GM19023 (cell line): ENCODE measurements at regions not wholly inside any gene's neighbourhood (a gene's known extent, or its start where the extent isn't known, plus 50 kb on each side); places are given as distances from the start of the nearest gene placed in this dataset.
A peak's percentile ranks its signal among the peaks of the same experiment; 100 is the strongest.

Experiments used
- ATAC-seq: cut with Tn5 transposase; IDR thresholded peaks from one replicate; pipeline ENCODE4 v1.9.1; 2021; ENCODE audit warnings: mild to moderate bottlenecking, moderate library complexity; ENCODE audit not compliant: unreplicated experiment

GRCh38 chr10:107471911-107472310, 307.4 kb upstream of the SORCS1 start:
- no peak for ATAC-seq

GRCh38 chr10:107453561-107453960, 289.1 kb upstream of the SORCS1 start:
- no peak for ATAC-seq

GRCh38 chr10:107451047-107451446, 286.5 kb upstream of the SORCS1 start:
- ATAC-seq: no peak

- ATAC-seq: no peak
Observed at GRCh38 chr10:107450056-107450455, 285.6 kb upstream of the SORCS1 start.

- ATAC-seq: no peak
Observed at GRCh38 chr10:107444443-107444842, 279.9 kb upstream of the SORCS1 start.

- ATAC-seq: no peak
Observed at GRCh38 chr10:107443813-107444212, 279.3 kb upstream of the SORCS1 start.

GRCh38 chr10:107443326-107443725, 278.8 kb upstream of the SORCS1 start:
- no peak for ATAC-seq

- peak; percentile 95 for ATAC-seq
Observed at GRCh38 chr10:107442035-107442505, 277.6 kb upstream of the SORCS1 start.

GRCh38 chr10:107440741-107441140, 276.2 kb upstream of the SORCS1 start:
- no peak for ATAC-seq

GRCh38 chr10:107437921-107438320, 273.4 kb upstream of the SORCS1 start:
- no peak for ATAC-seq

- no peak for ATAC-seq
Observed at GRCh38 chr10:107436568-107436967, 272.1 kb upstream of the SORCS1 start.

GRCh38 chr10:107434854-107435253, 270.3 kb upstream of the SORCS1 start:
- ATAC-seq: peak; percentile 39

- no peak for ATAC-seq
Observed at GRCh38 chr10:107434201-107434600, 269.7 kb upstream of the SORCS1 start.

GRCh38 chr10:107433605-107434004, 269.1 kb upstream of the SORCS1 start:
- ATAC-seq: no peak

GRCh38 chr10:107430446-107430845, 265.9 kb upstream of the SORCS1 start:
- no peak for ATAC-seq

- no peak for ATAC-seq
Observed at GRCh38 chr10:107427016-107427415, 262.5 kb upstream of the SORCS1 start.

GRCh38 chr10:107425931-107426553, 261.5 kb upstream of the SORCS1 start:
- peak; percentile 71 for ATAC-seq

- no peak for ATAC-seq
Observed at GRCh38 chr10:107424628-107425027, 260.1 kb upstream of the SORCS1 start.

GRCh38 chr10:107423903-107424302, 259.4 kb upstream of the SORCS1 start:
- no peak for ATAC-seq

GRCh38 chr10:107422681-107423080, 258.2 kb upstream of the SORCS1 start:
- ATAC-seq: no peak

GRCh38 chr10:107420196-107420595, 255.7 kb upstream of the SORCS1 start:
- no peak for ATAC-seq

- ATAC-seq: peak; percentile 63
Observed at GRCh38 chr10:107418085-107418806, 253.7 kb upstream of the SORCS1 start.
